ENCODE measurements at regions not wholly inside any gene's neighbourhood (a gene's known extent, or its start where the extent isn't known, plus 50 kb on each side); places are given as distances from the start of the nearest gene placed in this dataset.

- no peak for DNase-seq
Observed at GRCh38 chr20:60485012-60485760, 527.0 kb downstream of the CDH26 start.

GRCh38 chr20:60486315-60486714 is 528.1 kb downstream of the CDH26 start:
- DNase-seq, result no peak

- DNase-seq, result no peak
Observed at GRCh38 chr20:60486937-60487336, 528.7 kb downstream of the CDH26 start.

- DNase-seq, result no peak
Observed at GRCh38 chr20:60490217-60491050, 532.2 kb downstream of the CDH26 start.

- no peak for DNase-seq
Observed at GRCh38 chr20:60491051-60491581, 532.9 kb downstream of the CDH26 start.

- no peak for DNase-seq
Observed at GRCh38 chr20:60494476-60494875, 536.3 kb downstream of the CDH26 start.

GRCh38 chr20:60497298-60498035 is 539.2 kb downstream of the CDH26 start:
- no peak for DNase-seq

- no peak for DNase-seq
Observed at GRCh38 chr20:60500038-60500701, 541.9 kb downstream of the CDH26 start.

GRCh38 chr20:60501048-60501447 is 542.8 kb downstream of the CDH26 start:
- no peak for DNase-seq

GRCh38 chr20:60502881-60503280 is 544.7 kb downstream of the CDH26 start:
- no peak for DNase-seq

- no peak for DNase-seq
Observed at GRCh38 chr20:60505423-60505822, 547.2 kb downstream of the CDH26 start.

- DNase-seq, result no peak
Observed at GRCh38 chr20:60506061-60506460, 547.8 kb downstream of the CDH26 start.

- DNase-seq, result no peak
Observed at GRCh38 chr20:60507087-60507694, 549.0 kb downstream of the CDH26 start.

- no peak for DNase-seq
Observed at GRCh38 chr20:60509407-60509806, 551.2 kb downstream of the CDH26 start.

- DNase-seq, result no peak
Observed at GRCh38 chr20:60510356-60510755, 552.1 kb downstream of the CDH26 start.

- DNase-seq, result no peak
Observed at GRCh38 chr20:60512443-60512842, 554.2 kb downstream of the CDH26 start.

- no peak for DNase-seq
Observed at GRCh38 chr20:60513141-60513540, 554.9 kb downstream of the CDH26 start.

- no peak for DNase-seq
Observed at GRCh38 chr20:60516442-60516841, 558.2 kb downstream of the CDH26 start.

- no peak for DNase-seq
Observed at GRCh38 chr20:60518022-60518421, 559.8 kb downstream of the CDH26 start.

GRCh38 chr20:60525397-60525796 is 567.2 kb downstream of the CDH26 start:
- no peak for DNase-seq

GRCh38 chr20:60527656-60528055 is 569.4 kb downstream of the CDH26 start:
- no peak for DNase-seq

GRCh38 chr20:60528141-60528540 is 569.9 kb downstream of the CDH26 start:
- DNase-seq, result no peak

Measured in stimulated activated CD4-positive, alpha-beta T cell treated with anti-CD3 and anti-CD28 coated beads, Interleukin-1b, Interleukin-23, amount 100 ng/mL, for 48 hours (primary cell).